ENCODE measurements at regions not wholly inside any gene's neighbourhood (a gene's known extent, or its start where the extent isn't known, plus 50 kb on each side); places are given as distances from the start of the nearest gene placed in this dataset.

GRCh38 chr12:34626363-34627157 lies 604.3 kb downstream of the ALG10 start:
- no peak overlapping the region for H3K27ac ChIP-seq
- H3K27me3 ChIP-seq, result no peaks in the 10 kb centered on the region
- intact Hi-C loops (cut with DNase I), result loop anchor here in 9 of 10 donors (5.0 to 10.0 kb wide), 4 partner anchors 502 to 592 kb away; no protein-coding TSS in a partner anchor
- DNase-seq (no peak), ATAC-seq (no peak)
- no peaks in the 10 kb centered on the region for H3K4me1 ChIP-seq
- no peak for TF ChIP-seq POLR2A (IDR thresholded peaks at IDR 0.05)
- TF ChIP-seq, protein P1, sequence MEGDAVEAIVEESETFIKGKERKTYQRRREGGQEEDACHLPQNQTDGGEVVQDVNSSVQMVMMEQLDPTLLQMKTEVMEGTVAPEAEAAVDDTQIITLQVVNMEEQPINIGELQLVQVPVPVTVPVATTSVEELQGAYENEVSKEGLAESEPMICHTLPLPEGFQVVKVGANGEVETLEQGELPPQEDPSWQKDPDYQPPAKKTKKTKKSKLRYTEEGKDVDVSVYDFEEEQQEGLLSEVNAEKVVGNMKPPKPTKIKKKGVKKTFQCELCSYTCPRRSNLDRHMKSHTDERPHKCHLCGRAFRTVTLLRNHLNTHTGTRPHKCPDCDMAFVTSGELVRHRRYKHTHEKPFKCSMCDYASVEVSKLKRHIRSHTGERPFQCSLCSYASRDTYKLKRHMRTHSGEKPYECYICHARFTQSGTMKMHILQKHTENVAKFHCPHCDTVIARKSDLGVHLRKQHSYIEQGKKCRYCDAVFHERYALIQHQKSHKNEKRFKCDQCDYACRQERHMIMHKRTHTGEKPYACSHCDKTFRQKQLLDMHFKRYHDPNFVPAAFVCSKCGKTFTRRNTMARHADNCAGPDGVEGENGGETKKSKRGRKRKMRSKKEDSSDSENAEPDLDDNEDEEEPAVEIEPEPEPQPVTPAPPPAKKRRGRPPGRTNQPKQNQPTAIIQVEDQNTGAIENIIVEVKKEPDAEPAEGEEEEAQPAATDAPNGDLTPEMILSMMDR (IDR thresholded peaks at IDR 0.05), result no peak
- H3K36me3 ChIP-seq, result no peaks in the 10 kb centered on the region
- 44 to 57% (median 51%) methylated on average over 5 of the region's 5 CpGs for WGBS, 4 donors
- peaks cover 0 to 11% (median 2%) of the 10 kb centered on the region in 12 donors for H3K9me3 ChIP-seq
- H3K4me3 ChIP-seq, result no peak overlapping the region

All from heart left ventricle (tissue), 16 donors.